Mucosa of rectum (tissue), 2 donors: ENCODE measurements at regions not wholly inside any gene's neighbourhood (a gene's known extent, or its start where the extent isn't known, plus 50 kb on each side); places are given as distances from the start of the nearest gene placed in this dataset.
"Not testable (repeated sequence)": the region's sequence is repeated elsewhere in the genome, so short reads cannot be mapped to it uniquely, and the experiment has no call there.

Experiments
- H3K27ac ChIP-seq, 2 donors: one replicate each; pipeline ENCODE4 v1.7.0; 2013; ENCODE audit warnings: inconsistent platforms in 2 of 2, low read depth in 2 of 2, low read length in 2 of 2
- H3K27me3 ChIP-seq, 2 donors: one replicate each; pipeline ENCODE4 v1.7.0; 2013; ENCODE audit warnings: low read length in 2 of 2; ENCODE audit not compliant: control insufficient read depth in 2 of 2, insufficient read depth in 2 of 2
- H3K36me3 ChIP-seq, 2 donors: one replicate each; pipeline ENCODE4 v1.7.0; 2013; ENCODE audit warnings: low read length in 2 of 2; ENCODE audit not compliant: control insufficient read depth in 2 of 2, insufficient read depth in 2 of 2
- H3K4me1 ChIP-seq, 2 donors: one replicate each; pipeline ENCODE4 v1.7.0; 2013; ENCODE audit warnings: low read length in 2 of 2, mild to moderate bottlenecking in 1 of 2; ENCODE audit not compliant: control insufficient read depth in 2 of 2, insufficient read depth in 2 of 2
- H3K4me3 ChIP-seq, 2 donors: one replicate each; pipeline ENCODE4 v1.7.0; 2013; ENCODE audit warnings: low read length in 2 of 2
- H3K9ac ChIP-seq, 2 donors: one replicate each; pipeline ENCODE4 v1.7.0; 2013; ENCODE audit warnings: low read length in 2 of 2, low read depth in 1 of 2, mild to moderate bottlenecking in 1 of 2
- H3K9me3 ChIP-seq, 2 donors: one replicate each; pipeline ENCODE4 v1.7.0; 2013; ENCODE audit warnings: low read length in 2 of 2; ENCODE audit not compliant: control insufficient read depth in 2 of 2
- donor health status: healthy.
- donor health status: Normal muscosa, but diverticular disease.

GRCh38 chr1:163562355-163562754 is 240.6 kb downstream of the NUF2 start:
- Histone ChIP-seq H3K27ac (no peak overlapping the region), H3K36me3 (no peaks in the 10 kb centered on the region), H3K9ac (no peak overlapping the region), H3K4me3 (no peak overlapping the region), H3K27me3 (no peaks in the 10 kb centered on the region), H3K9me3 (no peaks in the 10 kb centered on the region), H3K4me1 (no peaks in the 10 kb centered on the region)

- H3K4me3 ChIP-seq, result no peak overlapping the region
- H3K9ac ChIP-seq, result no peak overlapping the region
- no peaks in the 10 kb centered on the region for H3K36me3 ChIP-seq
- H3K9me3 ChIP-seq, result no peaks in the 10 kb centered on the region
- no peak overlapping the region for H3K27ac ChIP-seq
- no peaks in the 10 kb centered on the region for H3K27me3 ChIP-seq
- no peaks in the 10 kb centered on the region for H3K4me1 ChIP-seq
Observed at GRCh38 chr1:163565166-163565565, 243.4 kb downstream of the NUF2 start.

GRCh38 chr1:163570071-163570470 is 248.3 kb downstream of the NUF2 start:
- Histone ChIP-seq H3K36me3 (no peaks in the 10 kb centered on the region), H3K4me1 (no peaks in the 10 kb centered on the region), H3K9me3 (no peaks in the 10 kb centered on the region), H3K4me3 (no peak overlapping the region), H3K9ac (no peak overlapping the region), H3K27me3 (no peaks in the 10 kb centered on the region), H3K27ac (no peak overlapping the region)

GRCh38 chr1:163571950-163572349 is 250.2 kb downstream of the NUF2 start:
- H3K27ac ChIP-seq, result no peak overlapping the region
- no peaks in the 10 kb centered on the region for H3K9me3 ChIP-seq
- no peak overlapping the region for H3K4me3 ChIP-seq
- H3K9ac ChIP-seq, result no peak overlapping the region
- H3K27me3 ChIP-seq, result no peaks in the 10 kb centered on the region
- no peaks in the 10 kb centered on the region for H3K4me1 ChIP-seq
- no peaks in the 10 kb centered on the region for H3K36me3 ChIP-seq

GRCh38 chr1:163574119-163574518 is 252.4 kb downstream of the NUF2 start:
- no peaks in the 10 kb centered on the region for H3K36me3 ChIP-seq
- H3K9me3 ChIP-seq, result no peaks in the 10 kb centered on the region
- no peaks in the 10 kb centered on the region for H3K27me3 ChIP-seq
- H3K4me1 ChIP-seq, result no peaks in the 10 kb centered on the region
- no peak overlapping the region for H3K4me3 ChIP-seq
- no peak overlapping the region for H3K27ac ChIP-seq
- H3K9ac ChIP-seq, result no peak overlapping the region

- Histone ChIP-seq H3K27ac (no peak overlapping the region), H3K9me3 (no peaks in the 10 kb centered on the region), H3K4me1 (peaks cover 0 to 6% of the 10 kb centered on the region in 2 donors), H3K4me3 (no peak overlapping the region), H3K27me3 (no peaks in the 10 kb centered on the region), H3K9ac (no peak overlapping the region), H3K36me3 (no peaks in the 10 kb centered on the region)
Observed at GRCh38 chr1:163580926-163581325, 259.2 kb downstream of the NUF2 start.

GRCh38 chr1:163583661-163584181 is 262.0 kb downstream of the NUF2 start:
- Histone ChIP-seq H3K27ac (no peak overlapping the region), H3K4me3 (no peak overlapping the region), H3K9ac (no peak overlapping the region), H3K27me3 (no peaks in the 10 kb centered on the region), H3K9me3 (no peaks in the 10 kb centered on the region), H3K4me1 (peaks cover 0 to 6% of the 10 kb centered on the region in 2 donors), H3K36me3 (no peaks in the 10 kb centered on the region)

GRCh38 chr1:163585796-163586195 is 264.0 kb downstream of the NUF2 start:
- Histone ChIP-seq H3K9me3 (no peaks in the 10 kb centered on the region), H3K36me3 (no peaks in the 10 kb centered on the region)

GRCh38 chr1:163588796-163589195 is 267.0 kb downstream of the NUF2 start:
- H3K4me3 ChIP-seq, result no peak overlapping the region
- no peaks in the 10 kb centered on the region for H3K27me3 ChIP-seq
- H3K4me1 ChIP-seq, result peaks cover 0 to 4% of the 10 kb centered on the region in 2 donors
- H3K9ac ChIP-seq, result no peak overlapping the region
- H3K9me3 ChIP-seq, result no peaks in the 10 kb centered on the region
- H3K27ac ChIP-seq, result no peak overlapping the region
- H3K36me3 ChIP-seq, result no peaks in the 10 kb centered on the region

More at GRCh38 chr1:163585796-163586195, 264.0 kb downstream of the NUF2 start:
- Histone ChIP-seq H3K4me1 (peaks cover 0 to 6% of the 10 kb centered on the region in 2 donors), H3K4me3 (no peak overlapping the region), H3K9ac (no peak overlapping the region), H3K27me3 (no peaks in the 10 kb centered on the region), H3K27ac (no peak overlapping the region)

- Histone ChIP-seq H3K27ac (no peak overlapping the region), H3K9me3 (no peaks in the 10 kb centered on the region), H3K36me3 (no peaks in the 10 kb centered on the region), H3K27me3 (no peaks in the 10 kb centered on the region), H3K9ac (no peak overlapping the region), H3K4me3 (no peak overlapping the region), H3K4me1 (no peaks in the 10 kb centered on the region)
Observed at GRCh38 chr1:163589735-163590134, 268.0 kb downstream of the NUF2 start.

- H3K9ac ChIP-seq, H3K4me1 ChIP-seq, H3K27ac ChIP-seq, H3K4me3 ChIP-seq, H3K36me3 ChIP-seq, H3K27me3 ChIP-seq, H3K9me3 ChIP-seq: not testable (repeated sequence)
Observed at GRCh38 chr1:163591131-163591530, 269.4 kb downstream of the NUF2 start.
